T follicular helper cell (primary cell): ENCODE measurements at regions not wholly inside any gene's neighbourhood (a gene's known extent, or its start where the extent isn't known, plus 50 kb on each side); places are given as distances from the start of the nearest gene placed in this dataset.
"Not testable (repeated sequence)": the region's sequence is repeated elsewhere in the genome, so short reads cannot be mapped to it uniquely, and the experiment has no call there.

ENCODE experiments used
- DNase-seq: peaks from one replicate; pipeline ENCODE4 v3.0.0-alpha.2; 2020; ENCODE audit warnings: low read depth

DNA sequence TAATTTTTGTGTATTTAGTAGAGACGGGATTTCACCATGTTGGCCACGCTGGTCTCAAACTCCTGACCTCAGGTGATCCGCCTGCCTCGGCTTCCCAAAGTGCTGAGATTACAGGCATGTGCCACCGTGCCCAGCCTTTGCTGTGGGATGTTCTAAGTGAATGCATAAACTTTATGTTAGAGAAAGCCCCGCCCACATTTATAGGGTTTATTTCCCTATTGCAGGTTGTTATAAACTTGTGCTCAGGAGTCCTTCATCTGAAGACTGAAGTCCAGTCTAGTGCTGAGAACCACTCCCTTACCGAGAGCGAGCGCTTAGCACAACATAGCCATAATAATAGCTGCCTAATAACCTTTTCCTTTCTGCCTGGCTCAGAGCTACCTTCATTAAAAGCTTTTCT is 75.4 kb upstream of the ZNF217 start:
- no peak for DNase-seq

DNA sequence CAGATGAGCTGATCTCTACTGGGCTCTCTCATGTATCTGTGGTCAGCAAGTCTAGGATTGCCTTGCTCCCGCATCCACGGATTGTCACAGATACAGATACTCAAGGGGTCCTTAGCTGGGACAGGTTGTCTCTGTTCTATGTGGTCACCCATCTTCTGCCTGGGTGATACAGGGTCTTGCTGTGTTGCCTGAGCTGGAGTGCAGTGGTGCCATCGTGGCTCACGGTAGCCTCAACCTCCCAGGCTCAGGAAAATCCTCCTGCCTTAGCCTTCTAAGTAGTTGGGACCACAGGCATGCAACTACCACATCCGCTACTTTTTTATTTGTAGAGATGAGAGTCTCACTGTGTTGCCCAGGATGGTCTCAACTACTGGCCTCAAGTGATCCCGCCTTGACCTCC is 72.5 kb upstream of the ZNF217 start:
- DNase-seq: no peak

DNA sequence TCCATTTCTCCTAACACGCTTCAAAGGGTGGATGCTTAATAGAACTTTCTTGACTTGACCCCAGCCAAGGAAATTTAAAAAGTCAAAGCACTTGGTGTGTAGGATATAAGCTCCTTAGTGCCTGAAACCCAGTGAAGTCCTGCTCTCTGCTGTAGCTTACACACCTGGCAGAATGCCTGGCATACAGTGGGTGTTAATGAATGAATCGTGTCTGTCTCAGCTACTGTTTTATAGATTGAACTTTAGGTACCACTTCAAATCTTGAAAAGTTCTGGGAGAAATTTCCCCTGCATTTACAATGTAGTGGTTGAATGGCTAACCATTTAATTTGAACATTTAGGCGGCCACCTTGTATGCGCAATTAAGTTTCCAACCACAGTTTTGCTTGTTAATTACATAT is 70.5 kb upstream of the ZNF217 start:
- no peak for DNase-seq

DNA sequence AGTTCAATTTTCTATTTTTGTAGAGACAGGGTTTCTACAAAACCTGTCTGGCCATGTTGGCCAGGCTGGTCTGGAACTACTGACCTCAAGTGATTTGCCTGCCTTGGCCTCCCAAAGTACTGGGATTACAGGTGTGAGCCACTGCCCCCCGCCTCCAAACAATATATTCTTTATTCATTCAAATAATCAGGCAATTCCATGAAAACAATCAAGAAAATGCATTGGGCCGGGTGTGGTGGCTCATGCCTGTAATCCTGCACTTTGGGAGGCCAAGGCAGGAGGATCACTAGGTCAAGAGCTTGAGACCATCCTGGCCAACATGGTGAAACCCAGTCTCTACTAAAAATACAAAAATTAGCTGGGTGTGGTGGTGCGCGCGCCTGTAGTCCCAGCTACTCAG is 69.9 kb upstream of the ZNF217 start:
- not testable (repeated sequence) for DNase-seq

DNA sequence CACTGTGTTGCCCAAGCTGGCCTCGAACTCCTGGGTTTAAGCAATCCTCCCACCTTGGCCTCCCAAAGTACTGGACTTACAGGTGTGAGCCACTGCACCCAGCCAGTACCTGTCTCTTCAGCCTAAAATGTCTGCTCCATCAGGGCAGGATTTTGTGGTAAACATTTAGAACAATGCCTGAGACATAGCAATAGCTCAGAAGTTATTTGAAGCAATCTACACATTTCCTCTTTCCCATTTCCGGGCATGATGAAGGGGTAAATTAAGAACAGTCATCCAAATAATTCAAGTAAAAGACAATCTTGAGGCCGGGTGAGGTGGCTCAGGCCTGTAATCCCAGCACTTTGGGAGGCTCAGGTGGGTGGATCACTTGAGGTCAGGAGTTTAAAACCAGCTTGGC is 69.0 kb upstream of the ZNF217 start:
- DNase-seq: no peak

DNA sequence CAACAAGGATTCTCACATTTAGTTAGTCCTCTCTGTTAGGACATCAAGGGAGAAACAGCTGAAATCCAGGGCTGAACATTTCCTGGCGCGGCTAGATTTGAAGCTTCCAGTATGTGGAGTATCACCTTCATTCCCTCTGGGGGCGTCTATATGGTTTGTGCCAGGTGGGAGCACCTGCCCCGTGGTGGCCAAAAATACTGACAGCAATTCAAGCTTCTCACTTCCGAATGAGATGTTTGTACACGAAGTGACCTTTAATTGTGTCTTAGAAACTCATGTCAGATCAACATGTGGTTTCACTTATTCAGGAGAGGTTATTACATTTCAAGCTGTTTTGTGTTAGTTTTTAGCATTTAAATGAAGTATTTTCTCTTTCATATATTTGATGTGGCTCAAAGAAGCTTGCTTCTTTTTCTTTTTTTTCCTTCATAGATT is 67.3 kb upstream of the ZNF217 start:
- no peak for DNase-seq

DNA sequence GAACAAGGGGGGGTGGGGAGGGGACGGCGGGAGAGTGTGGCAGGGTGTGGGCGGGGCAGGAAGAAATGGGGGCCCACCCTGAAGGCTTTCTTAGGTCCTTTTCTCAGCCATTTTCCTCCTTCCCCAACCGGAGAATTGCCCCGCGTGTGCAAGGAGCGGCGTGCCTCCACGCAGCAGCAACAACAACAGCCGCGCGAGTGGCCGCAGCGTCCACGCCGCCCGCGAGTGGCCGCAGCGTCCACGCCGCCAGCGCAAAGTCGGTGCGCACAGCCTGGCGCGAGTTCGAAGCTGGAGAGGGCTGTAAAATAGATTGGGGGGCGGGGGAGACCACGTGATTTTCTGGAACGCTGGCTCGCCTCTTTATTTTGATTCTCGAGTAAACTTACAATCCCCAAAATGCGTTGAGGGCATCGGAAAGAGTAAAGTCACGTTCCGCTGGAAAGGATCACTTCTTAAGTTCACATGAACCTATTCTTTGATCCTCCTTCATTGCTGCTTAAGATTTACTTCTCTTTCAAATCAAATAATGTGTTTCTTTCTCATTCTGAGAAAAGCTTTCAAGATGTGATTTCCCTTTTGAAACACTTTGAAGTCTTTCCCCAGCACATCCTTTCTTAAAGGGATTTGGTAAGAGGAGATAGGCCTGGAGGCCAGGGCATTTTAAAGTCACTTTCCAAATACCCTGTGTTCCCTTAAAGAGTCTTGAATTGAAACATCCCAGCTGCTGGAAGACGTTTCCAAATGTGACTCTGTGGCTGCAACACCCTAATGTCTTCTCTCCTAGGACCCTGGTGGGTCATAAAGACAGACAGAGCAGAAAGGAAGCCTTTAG is 66.7 kb upstream of the ZNF217 start:
- DNase-seq: no peak

DNA sequence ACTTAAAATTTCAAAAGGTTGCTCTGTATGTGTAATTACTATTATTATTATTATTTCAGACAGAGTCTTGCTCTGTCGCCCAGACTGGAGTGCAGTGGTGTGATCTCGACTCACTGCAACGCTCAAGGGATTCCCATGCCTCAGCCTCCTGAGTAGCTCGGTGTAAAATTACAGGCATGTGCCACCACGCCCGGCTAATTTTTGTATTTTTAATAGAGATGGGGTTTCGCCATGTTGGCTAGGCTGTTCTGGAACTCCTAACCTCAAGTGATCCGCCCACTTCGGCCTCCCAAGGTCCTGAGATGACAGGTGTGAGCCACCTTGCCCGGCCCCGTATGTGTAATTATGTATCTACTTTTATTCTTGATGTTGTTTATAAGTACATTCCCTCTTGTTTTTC is 65.3 kb upstream of the ZNF217 start:
- DNase-seq: no peak

DNA sequence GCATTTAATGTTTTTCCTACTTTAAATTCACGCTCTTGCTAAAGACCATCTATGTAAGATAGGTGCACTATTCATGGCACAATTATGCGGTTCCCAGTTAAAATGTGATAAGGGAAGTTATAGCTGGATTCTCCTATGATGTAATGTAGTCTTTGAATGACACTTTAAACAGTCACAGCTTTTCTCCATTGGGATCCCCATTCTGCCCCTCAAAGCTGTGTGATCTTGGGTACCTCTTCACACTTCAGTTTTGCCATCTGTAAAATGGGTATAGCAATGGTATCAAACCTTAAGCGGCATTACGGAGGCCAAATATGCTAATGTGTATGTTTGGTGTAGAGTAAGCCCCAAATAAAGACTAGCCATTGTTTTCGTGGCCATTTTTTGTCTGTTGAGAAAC is 64.7 kb upstream of the ZNF217 start:
- DNase-seq: no peak

DNA sequence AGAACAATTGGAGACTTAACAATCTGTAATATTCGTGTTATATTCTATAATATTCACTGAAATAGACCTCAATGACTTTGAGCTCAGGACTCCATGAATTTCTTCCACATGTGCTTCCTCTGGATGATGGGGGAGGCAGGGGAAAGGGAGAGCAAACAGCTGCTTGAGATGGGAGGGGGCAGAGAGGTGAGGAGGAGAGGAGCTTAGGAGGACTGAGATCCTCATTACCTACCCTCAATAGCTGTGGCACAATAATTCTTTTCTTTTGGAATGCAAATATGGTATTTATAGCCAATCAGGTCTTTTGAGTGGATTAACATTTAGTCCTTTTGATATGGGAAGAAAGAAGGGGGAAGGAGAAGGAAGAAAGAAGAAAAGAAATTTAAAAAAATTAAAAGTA is 64.1 kb upstream of the ZNF217 start:
- DNase-seq: no peak

DNA sequence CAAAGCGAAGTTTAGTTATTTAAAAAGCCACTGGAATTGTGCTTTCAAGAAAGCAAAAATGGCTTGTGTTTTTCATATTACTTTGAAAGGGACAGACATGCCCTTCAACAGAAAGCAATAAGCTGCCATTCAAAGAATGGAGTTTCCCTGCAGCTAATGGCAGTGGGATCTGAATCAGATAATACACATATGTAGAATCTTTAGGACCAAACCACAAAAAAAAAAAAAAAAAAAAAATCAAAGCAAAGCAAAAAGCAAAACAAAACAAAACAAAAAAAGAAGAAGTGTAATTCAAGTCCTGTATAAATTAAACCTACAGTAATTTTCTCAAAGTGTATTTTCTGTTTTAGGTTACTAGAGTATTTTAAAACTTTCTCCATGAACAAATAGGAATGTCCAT is 63.6 kb upstream of the ZNF217 start:
- DNase-seq: no peak

DNA sequence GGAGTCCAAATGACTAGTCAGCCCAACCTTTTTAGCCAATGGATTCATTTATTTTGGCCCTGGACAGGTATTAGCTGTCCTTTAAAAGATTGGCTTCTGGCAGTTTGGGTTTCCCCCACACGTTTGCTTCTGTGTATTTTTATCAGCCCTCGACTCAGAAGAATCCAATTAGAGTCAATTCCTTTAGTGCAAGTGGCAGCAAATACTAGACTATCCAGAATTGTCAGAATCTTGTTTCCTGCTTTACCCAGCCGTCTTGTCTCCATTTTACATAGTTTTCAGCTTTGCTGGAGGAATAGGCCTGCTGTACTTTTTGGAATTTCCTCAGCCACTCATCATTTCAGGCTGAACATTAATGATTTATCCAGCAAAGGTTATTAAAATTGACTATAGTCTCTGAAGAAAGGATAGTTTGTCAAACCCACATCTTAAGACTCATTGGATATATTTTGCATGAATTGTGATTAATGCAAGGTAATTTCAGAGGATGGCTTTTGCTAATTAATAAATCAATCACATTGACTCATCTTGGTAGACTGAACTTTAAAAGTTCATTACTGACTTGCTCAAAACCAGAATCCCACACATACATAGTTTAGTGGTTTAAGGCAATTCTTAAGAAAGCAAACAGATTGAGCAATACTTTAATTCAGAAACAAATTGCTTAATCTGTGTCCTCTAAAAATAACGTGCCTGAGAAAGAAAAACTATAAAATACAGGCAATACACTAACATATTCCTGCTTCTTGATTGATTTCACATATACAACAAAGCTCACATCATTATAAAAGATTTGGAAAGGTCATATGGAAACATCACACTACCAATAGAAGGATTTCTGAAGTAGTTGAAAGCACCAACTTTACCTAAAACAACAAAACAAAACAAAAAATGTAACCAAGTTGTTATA is 62.9 kb upstream of the ZNF217 start:
- no peak for DNase-seq

DNA sequence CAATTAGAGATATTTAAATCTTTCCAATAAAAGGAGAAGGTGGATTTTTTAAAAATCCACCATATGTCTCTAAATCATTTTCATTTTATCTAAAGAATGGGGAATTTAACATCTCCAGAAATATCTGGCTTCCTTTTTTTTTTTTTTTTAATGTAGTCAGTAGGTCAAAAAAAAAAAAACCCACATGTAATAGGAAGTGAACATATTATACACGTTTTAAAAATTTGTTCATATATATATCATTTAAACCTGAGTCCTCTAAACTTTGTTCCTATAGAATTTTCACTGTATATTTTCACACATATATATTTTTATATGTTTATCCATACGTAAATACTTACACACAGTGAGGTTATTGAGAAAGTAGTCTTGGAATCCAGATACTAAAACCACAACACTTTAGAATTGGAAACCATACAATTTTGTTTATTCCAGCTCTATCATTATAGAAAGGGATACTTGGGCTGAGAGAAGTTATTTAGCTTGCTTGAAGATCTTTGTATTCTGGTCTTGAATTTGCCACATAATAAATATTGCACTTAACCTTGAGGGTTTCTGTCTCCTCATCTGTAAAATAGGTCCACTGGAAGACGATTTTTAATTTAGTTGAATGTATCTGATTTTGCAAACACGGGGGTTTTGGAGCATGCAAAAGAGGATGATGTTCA is 62.1 kb upstream of the ZNF217 start:
- no peak for DNase-seq

DNA sequence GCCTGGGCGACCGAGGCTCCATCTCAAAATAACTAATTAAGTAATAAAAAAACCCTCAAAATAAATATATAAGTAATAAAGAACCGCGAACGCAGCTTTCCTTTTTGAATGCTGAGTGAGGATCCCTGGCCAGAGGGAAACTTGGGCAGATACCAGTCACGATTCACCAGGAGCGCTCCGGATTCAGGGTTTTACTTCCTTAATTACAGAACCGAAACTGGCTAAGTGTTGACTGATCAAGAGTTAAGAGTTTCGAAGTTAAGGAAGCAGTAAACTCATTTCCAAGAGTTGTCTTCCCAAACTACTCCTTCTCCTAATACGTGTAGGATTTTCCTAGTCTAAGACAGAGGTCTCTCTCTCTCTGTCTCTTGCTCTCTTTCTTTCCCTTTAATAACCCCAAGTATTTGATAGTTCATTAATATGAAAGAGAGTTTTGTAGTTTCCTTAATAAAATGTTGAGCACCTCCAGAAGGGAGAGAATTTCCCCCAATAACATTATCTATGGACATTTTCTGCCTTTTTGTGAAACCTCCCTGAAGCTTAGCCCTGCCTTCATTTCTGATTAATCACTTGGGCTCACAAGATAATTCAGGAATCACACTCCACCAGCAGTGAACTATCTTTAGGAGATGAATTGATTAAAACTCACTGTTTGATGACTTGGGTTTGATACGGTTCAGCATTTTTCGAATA is 61.4 kb upstream of the ZNF217 start:
- no peak for DNase-seq

DNA sequence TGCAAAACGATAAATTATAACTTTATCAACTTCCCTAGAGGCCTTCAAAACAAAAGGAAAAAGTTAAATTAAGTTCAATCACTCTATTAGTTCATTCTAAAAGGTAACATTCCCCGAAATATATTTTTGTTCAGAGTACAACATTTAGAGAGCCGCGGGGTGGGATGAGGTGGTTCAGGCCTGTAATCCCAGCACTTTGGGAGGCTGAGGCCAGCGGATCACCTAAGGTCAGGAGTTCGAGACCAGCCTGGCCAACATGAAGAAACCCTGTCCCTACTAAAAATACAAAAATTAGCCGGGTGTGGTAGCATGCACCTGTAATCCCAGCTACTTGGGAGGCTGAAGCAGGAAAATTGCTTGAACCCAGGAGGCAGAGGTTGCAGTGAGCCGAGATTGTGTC is 60.9 kb upstream of the ZNF217 start:
- not testable (repeated sequence) for DNase-seq

DNA sequence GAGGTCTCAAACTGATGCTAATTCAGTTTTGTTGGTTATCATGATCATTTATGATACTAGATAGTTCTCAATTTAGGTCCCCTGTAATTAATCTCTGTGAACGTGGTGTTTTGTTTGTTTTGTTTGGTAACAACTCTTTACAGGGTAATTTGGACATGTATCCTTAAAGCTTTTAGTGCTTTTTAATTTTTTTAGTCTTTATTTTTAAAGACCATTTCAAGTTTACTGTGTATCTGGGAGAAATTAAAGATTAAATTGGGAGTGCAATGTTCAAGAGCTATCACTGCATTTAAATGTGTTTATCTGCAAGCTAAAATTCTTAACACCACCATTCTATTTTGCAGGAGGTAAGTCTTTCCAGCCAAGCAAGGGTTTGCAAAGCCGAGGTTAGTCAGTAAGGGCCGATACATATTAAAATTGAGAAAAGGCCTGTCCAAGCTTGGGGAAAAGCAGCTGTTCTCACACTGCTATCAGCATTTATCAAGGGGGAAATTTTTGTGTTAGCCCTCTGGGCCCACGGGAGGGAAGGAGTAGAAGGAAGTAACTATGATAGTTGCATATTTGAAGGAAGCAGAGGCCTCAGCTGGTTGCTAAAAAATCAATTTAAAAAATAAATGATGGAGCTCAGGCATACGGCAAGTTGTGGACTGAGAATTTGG is 59.3 kb upstream of the ZNF217 start:
- no peak for DNase-seq

DNA sequence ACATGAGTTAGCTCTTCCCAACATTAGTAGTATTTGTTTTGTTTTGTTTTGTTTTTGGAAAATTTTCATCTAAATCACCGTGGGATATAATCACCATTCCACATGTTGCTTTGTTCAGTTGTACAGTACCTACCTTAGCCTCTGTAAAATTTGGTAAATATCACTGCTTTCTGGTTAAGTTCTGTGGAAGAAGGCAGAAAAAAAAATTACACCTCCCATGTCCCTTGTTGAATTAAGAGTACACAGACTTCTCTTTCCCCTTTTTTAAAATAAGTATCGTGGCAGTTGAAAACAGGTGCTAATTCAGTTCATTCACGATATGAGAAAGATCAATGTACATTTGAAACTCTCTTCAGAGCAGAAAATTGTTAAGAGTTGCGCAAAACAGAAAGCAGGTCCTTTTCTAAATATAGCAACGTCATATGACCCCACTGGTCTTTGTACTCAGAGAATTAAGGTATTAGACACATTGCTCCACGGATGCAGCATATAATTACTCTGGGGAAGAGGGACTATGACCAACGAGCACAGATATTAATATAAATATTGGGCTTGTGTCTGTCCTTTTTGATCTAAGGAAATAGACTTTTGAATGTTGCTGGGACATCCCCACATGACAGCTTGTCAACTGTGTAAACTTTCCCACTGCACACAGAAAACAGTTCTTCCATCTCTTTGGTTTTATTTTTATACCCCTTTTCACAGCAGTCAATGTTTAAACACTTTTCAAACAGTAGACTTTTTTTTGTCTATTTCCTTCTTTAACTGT is 58.6 kb upstream of the ZNF217 start:
- DNase-seq: no peak

DNA sequence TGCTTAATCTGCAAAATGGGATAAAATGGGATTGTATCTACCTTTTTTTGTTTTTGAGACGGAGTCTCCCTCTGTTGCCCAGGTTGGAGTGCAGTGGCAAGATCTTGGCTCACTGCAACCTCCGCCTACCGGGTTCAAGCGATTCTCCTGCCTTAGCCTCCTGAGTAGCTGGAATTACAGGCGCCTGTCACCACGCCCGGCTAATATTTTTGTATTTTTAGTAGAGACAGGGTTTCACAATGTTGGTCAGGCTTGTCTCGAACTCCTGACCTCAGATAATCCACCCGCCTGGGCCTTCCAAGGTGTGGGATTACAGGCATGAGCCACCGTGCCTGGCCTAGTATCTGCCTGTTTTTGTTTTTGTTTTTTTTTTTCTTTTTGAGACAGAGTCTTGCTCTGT is 55.9 kb upstream of the ZNF217 start:
- not testable (repeated sequence) for DNase-seq

DNA sequence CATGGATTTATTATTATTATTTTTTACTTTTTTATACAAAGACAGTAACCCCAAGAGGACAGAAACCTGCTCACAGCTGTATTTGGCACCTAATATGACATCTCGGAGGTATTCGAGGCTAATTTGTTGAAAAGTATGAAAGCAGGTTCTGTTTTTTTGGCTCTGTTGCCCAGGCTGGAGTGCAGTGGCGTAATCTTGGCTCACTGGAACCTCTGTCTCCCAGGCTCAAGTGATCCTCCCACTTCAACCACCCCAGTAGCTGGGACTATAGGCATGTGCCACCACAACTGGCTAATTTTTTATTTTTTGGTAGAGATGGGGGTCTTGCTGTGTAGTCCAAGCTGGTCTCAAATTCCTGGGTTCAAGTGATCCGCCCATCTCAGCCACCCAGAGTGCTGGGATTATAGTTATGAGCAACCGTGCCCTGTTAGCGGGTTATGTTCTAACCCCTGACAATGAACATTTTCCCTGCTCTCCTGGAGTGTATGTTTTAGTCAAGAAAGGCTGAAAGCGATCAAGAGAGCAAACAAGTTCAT is 53.7 kb upstream of the ZNF217 start:
- DNase-seq: no peak

DNA sequence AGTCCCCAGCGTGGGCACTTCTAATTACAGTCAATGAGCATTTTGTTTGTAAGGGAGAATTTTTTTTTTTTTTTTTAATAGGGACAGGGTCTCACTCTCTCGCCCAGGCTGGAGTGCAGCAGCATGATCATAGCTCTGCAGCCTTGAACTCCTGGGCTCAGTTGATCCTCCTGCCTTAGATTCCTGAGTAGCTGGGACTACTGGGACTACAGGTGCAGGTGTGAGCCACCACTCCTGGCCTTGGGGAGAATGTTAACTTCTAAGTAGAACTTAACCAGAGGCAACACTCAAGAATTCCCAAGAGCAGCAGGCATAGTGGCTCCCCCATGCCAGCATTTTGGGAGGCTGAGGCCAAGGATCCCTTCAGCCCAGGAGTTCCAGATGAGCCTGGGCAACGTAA is 52.9 kb upstream of the ZNF217 start:
- DNase-seq: no peak

DNA sequence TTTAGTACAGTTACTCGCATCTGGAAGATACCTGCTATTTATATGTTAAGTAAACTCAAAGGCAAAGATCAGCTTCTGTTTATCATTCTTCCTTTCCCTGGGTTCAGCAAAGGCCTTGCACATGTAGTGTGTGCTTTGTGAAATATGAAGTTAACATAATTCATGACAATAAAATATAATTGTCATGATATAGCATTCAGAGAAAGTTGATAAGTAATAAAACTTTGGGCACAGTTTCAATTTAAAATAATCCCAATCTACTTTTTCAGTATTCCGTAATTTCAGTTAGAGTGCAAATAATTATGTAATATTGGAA is 51.9 kb upstream of the ZNF217 start:
- DNase-seq: no peak
